ENCODE measurements at regions not wholly inside any gene's neighbourhood (a gene's known extent, or its start where the extent isn't known, plus 50 kb on each side); places are given as distances from the start of the nearest gene placed in this dataset.

DNA sequence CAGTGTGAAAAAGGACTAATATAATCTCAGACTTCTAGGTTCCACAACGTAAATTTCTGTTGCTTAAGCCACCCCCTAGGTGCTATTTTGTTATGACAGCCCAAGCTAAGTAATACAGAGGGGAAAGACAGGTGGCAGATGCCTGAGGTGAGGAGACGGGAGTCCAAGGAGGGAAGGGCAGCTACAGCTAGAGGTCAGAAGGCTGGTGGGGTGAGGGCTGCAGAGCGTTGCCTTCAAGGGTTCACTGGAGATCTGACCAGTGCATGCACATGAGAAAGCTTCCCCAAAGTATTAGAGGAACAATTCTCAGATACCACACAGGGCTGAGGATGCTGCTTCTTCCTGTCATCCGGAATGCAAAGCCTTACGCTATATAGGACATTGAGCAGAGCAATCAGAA lies 104.7 kb upstream of the IRX4 start:
- DNase-seq (ENCODE audit: low spot score) = no peak

DNA sequence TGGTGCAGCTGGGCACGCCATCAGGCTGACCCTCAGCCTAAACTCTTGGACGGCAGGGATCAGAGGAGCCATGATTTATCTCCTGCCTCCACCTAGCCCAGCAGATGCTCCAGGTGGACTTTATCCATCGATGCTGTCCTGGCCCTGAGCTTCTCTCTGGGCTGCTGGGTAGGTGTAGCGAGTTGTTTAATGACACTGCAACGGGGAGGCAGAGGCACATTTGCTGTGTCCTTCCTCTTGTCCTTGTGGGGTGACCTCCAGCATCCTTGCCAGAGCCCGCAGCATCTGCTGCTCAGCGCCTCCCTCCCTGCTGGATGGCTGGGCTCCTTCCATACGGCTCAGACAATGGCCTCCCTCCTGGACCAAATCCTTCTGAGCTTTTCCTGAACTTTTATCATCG lies 103.1 kb upstream of the IRX4 start:
- DNase-seq (ENCODE audit: low spot score) = no peak

DNA sequence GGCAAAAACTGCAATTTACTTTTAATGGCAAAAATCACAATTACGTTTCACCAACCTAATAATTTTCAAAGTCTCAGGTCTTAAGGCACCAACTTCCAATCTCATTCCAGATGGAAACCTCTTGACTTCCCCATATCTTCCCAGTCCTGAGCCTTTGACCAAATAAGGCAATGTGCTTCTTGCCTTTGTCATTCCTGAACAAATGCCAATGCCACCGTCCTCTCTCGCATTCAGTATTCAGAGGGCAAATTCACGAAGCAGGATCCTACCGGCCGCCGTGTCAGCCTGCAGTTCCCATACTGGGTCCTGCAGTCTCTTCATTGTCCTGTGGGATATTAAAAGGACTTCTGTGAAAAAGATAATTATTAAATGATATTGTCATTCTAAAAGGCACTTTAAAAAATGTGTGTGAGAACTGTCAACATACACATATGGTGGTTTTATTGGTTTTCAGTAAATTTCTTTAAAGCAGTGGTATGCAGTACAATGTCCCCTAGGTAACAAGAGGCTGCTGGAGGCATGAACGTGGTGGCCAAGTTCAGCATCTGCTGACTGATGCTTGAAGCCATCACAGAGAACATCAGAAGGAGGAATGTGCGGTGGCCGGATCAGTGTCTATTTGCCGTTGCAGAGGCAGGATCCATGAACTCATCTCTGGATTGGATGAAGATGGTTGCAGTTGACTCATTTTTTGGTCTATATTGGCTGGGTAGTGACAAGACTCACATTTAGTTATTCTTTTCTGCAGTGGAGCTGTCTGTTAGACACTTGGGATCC lies 101.4 kb upstream of the IRX4 start:
- peak; percentile 15 for DNase-seq (ENCODE audit: low spot score)

DNA sequence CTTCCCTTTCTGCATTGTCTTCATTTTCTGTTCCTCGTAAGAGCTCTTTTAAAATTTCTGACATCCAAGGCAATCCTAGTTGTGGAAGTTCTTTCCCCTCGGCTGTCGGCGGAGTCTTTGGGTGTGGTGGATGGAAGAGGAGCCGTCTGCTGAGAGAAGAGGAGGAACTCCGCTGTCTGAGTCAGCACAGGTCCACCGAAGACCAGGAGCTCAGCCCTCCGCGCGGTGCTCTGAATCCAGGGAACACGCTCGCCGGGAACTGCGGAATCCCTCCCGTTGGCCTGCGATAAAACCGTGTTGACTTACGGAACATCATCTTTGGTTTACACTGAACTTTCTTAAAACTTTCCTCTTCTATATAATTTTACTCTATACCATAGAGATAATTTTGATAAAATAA lies 100.7 kb upstream of the IRX4 start:
- peak; percentile 7 for DNase-seq (ENCODE audit: low spot score)

DNA sequence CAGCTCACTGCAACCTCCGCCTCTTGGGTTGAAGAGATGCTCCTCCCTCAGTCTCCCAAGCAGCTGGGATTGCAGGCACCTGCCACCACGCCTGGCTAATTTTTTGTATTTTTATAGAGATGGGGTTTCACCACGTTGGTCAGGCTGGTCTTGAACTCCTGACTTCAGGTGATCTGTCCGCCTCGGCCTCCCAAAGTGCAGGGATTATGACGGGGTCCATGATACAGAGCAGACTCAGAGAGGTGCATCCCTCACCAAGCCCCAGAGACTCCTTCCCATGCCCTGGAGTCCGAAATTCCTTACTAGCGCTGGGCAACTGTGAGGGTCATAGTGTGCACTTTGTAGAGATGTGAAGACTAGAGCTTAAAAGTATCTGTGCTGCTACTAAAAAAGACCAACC lies 99.8 kb upstream of the IRX4 start:
- peak; percentile 13 for DNase-seq (ENCODE audit: low spot score)

DNA sequence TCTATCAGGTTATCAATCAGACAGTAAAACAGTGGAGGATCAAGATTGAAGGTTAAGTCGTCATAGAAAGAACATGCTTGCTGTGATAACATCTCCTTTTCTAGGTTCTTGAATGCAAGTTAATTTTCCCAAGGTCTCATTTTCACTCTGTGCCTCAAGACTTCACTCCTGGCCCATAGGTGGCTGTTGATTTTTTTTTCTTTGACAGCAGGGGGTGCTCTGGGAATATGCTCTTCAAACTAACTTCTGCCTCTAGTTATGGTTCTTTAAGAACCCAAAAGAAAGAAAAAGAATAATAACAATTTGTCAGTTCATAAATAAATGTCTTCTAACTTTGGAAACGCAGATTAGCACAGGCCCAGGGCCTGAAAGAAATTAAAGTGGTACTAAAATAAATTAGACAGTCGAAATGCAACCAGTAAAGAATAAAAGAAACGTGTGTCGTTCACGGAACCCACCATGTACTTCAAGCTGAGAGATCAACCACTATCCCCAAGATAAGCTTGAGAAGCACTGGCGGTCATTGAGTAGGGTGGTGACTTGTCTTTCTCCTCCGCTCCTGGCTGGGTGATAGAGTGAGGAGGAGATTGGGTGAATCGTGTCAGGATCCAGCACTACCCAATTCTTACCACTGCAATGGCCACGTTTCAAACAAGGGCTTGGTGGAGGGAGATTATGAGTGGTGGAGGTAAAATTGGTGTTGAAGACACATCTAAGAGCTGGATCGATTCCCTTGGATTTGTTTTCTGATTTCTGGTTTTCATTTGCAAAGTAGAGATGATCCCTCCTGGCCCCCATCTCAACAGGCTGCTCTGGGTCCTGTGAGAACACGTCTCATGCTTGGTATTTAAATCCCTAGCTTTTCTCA lies 93.4 kb upstream of the IRX4 start:
- no peak for DNase-seq (ENCODE audit: low spot score)

DNA sequence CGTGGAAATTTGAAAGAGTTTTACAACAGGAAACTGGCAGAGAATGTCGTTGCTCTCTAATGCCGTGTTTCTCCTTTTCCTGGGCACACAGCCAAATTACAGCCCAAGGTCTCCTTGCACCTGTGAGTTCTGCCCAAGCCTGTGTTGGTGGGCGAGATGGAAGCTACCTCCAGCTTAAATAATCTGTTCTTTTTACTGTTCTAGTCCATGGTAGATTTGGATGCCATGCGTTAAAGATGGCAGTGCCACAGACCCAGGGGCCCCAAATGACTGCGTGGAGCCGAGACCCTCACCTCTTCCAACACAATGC lies 92.6 kb upstream of the IRX4 start:
- no peak for DNase-seq (ENCODE audit: low spot score)

DNA sequence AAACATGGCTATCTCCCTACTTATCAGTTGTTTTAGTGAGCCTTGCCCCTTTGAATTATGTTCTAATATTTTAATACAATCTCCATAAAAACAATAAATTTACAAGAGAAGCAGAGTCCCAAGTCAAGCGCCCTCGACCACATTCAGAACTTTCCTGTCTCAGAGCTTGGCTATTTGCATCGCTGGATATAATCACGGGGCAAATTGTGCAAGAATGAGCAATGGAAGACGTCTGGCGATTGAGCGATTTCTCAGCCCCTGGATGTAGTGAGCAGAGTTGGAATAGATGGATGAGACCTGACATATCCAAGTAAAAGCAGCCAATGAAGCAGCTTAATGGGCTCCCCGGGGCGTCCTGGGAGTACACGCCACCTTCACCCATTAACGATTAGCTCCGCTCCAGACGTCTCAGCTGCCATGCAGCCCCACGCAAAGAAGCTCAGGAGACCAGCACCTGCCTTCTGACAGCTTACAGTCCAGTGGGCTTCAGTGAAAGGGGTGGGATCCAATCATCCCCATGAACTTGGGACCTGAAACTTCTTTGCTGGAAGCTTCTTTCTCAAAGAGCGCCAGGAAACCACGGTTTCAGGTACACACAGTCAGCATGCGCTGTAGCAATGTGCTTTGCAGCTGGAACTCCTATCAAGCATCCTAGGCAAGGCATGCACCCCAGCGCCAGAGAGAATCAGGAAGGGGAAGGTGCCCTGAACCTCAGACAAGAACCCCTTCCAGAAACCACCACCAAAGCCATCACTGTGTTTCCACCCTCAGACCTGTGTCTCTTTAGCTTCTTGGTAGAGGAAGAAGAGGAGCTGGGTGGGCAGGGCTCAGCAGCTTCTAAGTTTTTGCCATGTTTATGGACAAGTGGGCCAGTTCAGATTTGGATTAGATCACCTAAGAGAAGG lies 92.0 kb upstream of the IRX4 start:
- DNase-seq (ENCODE audit: low spot score) = no peak

DNA sequence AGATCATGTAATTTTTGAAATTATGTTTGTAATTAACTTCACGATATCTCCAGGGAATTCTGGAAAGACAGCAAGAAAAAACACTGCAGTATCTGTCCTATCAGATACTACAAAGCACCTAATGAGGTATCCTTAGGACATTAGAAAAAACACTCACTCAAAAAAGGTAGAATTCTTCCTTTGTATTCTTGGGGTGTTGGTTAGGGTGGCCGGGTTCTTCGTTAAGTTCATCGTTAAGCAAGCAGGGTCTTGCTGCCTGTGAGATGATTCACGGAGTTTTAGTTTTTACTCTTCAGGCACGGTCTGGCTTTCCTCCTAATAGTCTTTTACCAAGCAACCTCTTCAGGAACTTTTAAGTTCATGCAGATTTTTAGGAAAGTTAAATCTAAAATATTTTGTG lies 91.4 kb upstream of the IRX4 start:
- no peak for DNase-seq (ENCODE audit: low spot score)

DNA sequence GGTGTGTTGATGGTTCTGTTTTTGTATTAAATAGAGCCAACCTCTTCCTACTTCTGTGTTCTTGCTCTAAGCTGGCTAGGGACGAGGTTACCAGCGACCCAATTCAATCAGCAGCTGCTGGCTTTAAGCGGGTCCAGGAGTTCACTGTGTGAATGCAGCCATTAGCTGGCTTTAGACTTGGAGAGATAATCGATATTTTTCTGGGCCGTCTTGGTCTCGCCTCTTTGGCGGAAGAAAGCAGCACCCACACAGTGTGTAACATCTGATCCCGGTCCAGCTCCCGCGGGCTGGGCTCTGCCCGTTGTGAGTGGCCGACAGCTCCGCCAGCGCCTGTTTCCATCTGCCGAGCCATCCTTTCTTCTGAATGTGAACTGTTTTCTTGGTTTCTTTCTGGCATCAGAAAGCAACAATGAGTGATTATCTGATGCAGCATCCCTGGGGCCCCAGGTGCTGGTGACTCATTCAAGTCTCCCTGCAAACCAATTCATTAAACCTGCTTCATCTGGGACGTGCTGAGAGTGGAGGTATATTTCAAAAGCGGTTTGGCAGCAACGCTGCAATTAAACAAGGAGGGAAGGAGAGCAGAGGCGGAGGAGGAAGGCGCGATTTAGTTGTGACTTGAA lies 90.8 kb upstream of the IRX4 start:
- DNase-seq (ENCODE audit: low spot score) = no peak

DNA sequence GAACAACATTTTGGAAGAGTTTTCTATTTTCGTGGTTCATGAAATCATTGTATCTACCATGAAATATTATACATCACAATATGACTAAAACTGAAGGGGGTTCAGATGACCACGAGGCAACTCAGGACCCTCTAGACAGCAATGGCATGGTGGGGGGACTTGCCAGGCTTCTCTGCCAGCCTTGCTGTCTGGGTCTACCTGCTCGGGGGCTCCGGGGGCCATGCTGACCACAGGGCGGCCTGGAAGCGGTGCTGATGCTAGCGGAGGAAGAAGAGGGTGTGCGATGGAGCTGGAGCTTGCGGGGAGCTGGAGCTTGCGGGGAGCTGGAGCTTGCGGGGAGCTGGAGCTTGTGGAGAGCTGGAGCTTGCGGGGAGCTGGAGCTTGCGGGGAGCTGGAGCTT lies 89.2 kb upstream of the IRX4 start:
- no peak for DNase-seq (ENCODE audit: low spot score)

DNA sequence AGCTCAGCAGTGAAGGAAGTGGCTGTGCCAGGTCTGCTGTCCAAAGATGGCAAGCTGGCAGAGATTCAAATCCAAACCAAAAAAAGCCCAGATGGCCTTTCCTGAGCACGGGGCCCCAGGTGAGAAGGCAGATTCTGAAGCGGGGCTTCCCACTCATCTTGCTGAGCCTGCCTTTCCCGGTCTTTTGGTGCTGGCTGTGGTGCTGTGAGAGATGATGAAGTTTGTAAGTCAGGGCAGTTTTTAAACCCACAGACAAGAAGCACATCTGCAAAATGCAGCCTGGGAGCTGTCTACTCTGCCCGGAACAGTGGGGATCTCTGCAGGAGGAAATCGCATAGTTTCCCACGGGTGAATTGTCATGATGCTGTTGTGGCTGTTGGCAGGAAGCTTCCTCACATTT lies 85.0 kb upstream of the IRX4 start:
- DNase-seq (ENCODE audit: low spot score) = no peak

DNA sequence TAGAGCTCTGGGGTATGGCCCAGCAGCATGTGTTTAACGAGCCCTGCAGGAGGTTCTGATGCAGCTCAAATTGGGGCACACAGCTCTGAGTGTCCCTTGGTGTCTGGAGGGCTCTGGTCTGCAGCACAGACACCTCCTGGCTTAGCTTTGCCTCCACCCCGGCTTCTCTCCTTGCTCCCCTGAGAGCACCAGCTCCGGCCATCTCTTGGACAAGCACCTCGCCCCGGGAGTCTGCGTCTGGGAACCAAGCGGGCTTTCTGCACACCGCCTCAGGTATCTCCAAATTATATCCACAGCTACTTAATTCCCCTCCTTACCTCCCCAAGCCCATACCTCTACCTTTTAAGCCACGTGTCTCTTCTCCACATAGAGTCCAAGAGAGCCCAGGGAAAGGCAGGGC lies 83.7 kb upstream of the IRX4 start:
- no peak for DNase-seq (ENCODE audit: low spot score)

DNA sequence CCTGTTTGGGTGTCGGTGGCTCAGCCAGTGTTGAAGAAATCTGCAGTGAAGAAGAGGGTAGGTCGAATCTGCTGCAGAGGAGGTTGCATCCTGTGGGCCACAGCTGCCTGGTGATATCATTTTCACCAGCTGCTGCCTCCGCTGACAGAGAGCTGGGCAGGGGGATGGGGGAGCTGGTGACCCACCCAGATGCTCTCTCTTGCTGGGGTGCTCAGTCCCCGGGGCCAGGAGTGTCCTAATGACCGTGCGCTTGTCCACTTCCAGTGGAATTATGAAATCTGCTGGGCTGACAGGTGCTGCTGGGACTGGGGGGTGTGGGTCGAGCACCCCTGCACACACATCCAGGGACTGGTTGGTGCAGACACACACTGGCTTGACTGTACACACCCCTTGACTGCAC lies 83.2 kb upstream of the IRX4 start:
- DNase-seq (ENCODE audit: low spot score) = no peak

DNA sequence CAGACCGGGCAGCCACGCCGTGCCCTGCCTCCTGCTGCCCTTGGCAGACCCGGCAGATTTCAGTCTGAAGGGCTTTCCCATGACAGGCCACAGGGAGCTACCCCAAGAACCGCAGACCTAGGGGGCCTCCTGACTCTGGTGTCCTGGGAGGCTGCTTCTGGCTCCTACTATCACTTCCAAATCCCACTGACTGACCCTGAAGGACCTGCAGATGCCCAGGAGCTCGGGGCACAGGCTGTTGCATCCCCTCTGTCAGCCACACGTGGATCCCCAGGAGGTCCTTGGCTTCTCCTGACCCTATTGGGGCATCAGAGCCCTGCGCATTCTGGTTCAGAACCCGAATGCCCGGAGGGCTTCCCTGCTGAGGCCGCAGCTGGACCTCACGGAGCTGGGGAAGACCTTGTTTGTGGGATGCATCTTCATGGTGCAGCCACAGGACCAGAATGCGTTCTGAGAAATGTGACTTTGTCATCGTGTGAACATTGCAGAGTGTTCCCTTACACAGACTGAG lies 81.3 kb upstream of the IRX4 start:
- no peak for DNase-seq (ENCODE audit: low spot score)

DNA sequence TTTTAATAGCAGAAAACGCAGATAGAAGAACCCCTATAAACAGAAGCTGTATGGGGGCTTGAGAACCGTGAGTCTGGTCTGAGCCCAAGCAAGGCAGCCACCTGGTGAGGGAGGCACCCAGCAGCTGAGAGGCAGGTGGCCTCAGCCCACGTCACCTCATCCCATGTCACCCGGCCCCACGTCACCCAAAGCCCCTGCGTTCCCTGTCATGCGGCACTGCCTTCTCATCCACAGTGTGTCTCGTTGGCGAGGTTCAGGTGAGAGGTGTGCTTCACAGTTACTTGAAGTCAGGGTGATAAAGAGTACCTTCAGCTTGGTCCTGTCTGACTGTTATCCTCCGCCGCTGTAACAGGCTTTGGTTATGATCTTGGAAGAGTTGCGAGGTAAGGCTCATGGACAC lies 80.6 kb upstream of the IRX4 start:
- no peak for DNase-seq (ENCODE audit: low spot score)

DNA sequence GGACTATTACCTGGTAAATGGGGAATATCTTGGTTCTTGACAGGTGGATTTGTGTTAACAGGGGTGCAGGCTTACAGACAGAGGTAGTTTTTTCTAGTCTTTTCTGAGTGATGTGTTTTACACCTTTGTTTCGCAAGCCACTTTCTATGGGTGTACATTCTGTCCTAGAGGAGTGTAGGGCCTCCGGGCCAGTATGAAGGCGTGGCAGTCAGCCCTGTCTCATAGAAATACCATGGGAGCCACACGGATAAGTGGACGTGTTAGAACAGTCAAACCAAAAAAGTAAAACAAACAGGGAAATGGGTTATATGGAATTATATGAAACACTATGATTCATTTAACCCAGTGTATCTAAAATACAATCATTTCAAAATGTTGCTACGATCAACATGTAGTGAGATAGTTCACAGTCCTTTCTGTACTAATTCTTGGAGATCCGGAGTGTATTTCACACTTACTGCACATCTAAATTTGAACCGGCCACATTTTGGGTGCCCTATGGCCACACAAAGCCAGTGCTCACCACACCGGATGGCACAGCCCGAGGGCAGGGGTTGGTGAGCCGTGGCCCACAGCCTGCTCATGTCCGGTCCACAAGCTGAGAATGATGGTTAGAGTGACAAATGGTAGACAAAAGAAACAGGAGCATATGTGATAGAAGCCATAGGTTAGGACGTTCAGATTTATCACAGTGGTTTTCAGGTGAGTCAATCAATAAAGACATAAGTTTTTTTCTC lies 80.1 kb upstream of the IRX4 start:
- DNase-seq (ENCODE audit: low spot score) = no peak

DNA sequence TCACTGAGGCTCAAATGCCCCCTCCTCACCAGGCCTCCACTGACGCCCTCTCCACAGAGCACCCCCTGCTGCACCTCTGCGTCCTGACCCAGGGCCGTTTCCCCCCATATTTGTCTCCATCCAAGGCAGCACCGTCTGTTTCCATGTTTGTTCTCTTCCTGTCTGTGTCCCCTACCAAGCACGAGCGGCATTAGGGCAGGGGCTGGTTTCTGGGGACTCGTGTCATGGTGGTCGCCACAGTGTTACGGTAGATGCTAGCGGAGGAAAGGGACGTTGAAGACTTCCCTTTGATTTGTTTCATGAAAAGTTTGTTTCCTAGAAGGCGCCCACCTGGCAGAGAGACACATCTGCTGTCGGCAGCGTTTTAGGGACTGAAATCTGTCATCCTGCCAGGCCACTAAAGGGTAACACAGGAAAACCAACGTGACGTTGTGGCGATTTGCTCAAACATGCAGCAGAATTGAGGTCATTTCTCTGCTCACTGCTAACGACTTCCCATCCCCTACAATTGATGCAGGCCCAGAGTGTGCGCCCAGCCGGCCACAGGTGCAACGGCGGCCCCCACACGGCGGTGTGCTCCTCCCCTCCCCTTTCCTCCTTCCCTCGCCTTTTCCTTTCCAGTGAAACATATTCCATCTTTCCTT lies 79.3 kb upstream of the IRX4 start:
- DNase-seq (ENCODE audit: low spot score) = no peak

DNA sequence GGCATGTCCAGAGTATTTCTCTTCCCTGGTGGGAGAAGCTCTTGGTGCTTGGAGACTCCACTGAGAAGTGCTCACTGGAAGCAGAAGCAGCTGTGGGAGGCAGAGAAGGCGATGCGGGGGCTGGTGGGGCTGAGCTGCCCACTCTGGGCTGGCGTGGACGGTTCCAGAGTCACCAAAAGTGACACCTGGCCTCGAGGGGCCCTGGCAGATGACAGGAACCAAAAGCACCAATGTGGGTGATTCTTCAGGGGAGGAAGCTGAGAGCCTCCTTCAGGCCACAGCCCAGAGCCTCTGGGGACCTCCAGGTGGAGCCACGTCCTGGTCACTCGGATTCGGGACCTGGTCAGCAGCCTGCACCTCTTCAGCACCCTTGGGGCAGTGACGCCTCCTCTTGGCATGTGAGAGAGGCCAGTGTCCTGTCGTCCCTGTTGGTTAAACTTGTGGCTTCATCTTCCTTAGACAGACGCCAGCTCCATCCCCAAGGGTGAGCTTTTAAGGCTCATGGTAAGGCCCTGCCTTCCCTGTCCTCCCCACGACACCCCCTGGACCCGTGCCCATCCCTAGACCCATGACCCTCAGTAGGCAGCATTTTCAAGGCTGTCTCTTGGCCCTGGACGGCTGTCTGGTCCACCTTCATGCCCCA lies 78.7 kb upstream of the IRX4 start:
- no peak for DNase-seq (ENCODE audit: low spot score)

Data from ureter (tissue), 1 donor.